SK-N-MC (cell line): ENCODE measurements at regions not wholly inside any gene's neighbourhood (a gene's known extent, or its start where the extent isn't known, plus 50 kb on each side); places are given as distances from the start of the nearest gene placed in this dataset.
"Not testable (repeated sequence)": the region's sequence is repeated elsewhere in the genome, so short reads cannot be mapped to it uniquely, and the experiment has no call there.

ENCODE experiments used
- DNase-seq: peaks from one replicate; pipeline ENCODE4 v3.0.0-alpha.2; 2011; ENCODE audit warnings: low read depth, low spot score
- H3K27ac ChIP-seq: fragments of 200-600 bp; sonication (generic); 2 replicates; pipeline ENCODE4 v1.5.1; 2016; ENCODE audit warnings: mixed run types
- H3K36me3 ChIP-seq: fragments of 200-600 bp; sonication (generic); 2 replicates; pipeline ENCODE4 v1.6.1; 2017; ENCODE audit warnings: antibody characterized with exemption, low read length, mixed read lengths; ENCODE audit not compliant: insufficient read depth
- H3K4me3 ChIP-seq: fragments of 200-600 bp; sonication (generic); 2 replicates; pipeline ENCODE4 v1.5.1; 2016
- H3K9ac ChIP-seq: fragments of 200-600 bp; sonication (generic); 2 replicates; pipeline ENCODE4 v1.8.0; 2017; ENCODE audit warnings: mixed run types, mixed read lengths; ENCODE audit not compliant: insufficient read length
- H3K9me3 ChIP-seq: fragments of 200-600 bp; sonication (generic); 2 replicates; pipeline ENCODE4 v1.6.1; 2017; ENCODE audit warnings: low read depth, mild to moderate bottlenecking, antibody characterized with exemption, low read length, moderate library complexity, mixed read lengths
- EZH2 ChIP-seq: fragments of 200-600 bp; sonication (generic); IDR thresholded peaks from one replicate; pipeline ENCODE4 v1.6.1; 2017; ENCODE audit warnings: antibody characterized with exemption
- FOXP2 ChIP-seq: optimal IDR thresholded peaks from 2 replicates; pipeline ENCODE3; 2011; ENCODE audit warnings: mild to moderate bottlenecking, moderate library complexity; ENCODE audit not compliant: insufficient read depth; ENCODE audit errors: extremely low read length, control extremely low read depth
- POLR2AphosphoS5 ChIP-seq: IDR thresholded peaks from 2 replicates; pipeline ENCODE4 v1.6.1; 2012; ENCODE audit warnings: mild to moderate bottlenecking, low read depth, low read length, borderline replicate concordance

DNA sequence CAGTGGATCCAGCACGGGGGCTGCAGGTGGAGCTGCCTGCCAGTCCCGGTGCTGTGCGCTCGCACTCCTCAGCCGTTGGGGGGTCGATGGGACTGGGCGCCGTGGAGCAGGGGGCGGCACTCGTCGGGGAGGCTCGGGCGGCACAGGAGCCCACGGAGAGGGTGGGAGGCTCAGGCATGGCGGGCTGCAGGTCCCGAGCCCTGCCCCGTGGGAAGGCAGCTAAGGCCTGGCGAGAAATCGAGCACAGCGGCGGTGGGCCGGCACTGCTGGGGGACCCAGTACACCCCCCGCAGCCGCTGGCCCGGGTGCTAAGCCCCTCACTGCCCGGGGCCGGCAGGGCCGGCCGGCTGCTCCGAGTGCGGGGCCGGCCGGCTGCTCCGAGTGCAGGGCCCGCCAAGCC, 52.3 kb upstream of the MARK1 start:
- DNase-seq, H3K4me3 ChIP-seq: not testable (repeated sequence)

DNA sequence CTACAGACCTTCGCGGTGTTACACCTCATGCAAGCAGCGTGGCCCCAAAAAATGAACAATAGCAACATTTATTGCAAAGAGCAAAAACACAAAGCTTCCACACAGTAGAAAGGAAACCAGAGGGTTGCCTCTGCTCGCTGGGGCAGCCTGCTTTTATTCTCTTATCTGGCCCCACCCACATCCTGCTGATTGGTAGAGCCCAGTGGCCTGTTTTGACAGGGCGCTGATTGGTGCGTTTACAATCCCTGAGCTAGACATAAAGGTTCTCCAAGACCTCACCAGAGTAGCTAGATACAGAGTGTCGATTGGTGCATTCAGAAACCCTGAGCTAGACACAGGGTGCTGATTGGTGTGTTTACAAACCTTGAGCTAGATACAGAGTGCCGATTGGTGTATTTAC, 52.8 kb upstream of the MARK1 start:
- not testable (repeated sequence) for H3K4me3 ChIP-seq, H3K9ac ChIP-seq, H3K27ac ChIP-seq, H3K36me3 ChIP-seq, DNase-seq, H3K9me3 ChIP-seq

More for the DNA sequence above, 52.3 kb upstream of the MARK1 start:
- not testable (repeated sequence) for H3K36me3 ChIP-seq, H3K27ac ChIP-seq, H3K9ac ChIP-seq, H3K9me3 ChIP-seq

DNA sequence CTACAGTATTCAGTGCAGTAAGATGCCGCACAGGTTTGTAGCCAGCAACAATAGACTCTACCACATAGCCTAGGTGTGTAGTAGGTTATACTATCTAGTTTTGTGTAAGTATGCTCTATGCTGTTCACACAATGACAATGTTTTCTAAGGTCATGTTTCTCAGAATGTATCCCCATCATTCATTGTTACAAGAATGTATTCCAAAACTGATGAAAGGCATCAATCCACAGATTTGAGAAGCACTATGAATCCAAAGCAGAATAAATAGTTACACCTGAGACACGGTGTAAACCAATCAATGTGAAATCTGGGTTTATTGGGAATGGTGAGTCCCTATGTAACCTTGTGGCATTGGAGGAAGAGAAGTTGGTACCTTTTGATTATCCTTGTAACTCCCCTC, 54.5 kb upstream of the MARK1 start:
- DNase-seq, result no peak
- H3K36me3 ChIP-seq, result no peaks in the 10 kb centered on the region
- no peak overlapping the region for H3K9ac ChIP-seq
- H3K4me3 ChIP-seq, result no peak overlapping the region
- TF ChIP-seq EZH2, result no peak
- no peak for TF ChIP-seq FOXP2
- TF ChIP-seq POLR2AphosphoS5, result no peak
- H3K9me3 ChIP-seq, result 0 out of 2 replicates have a peak, but pooled peaks cover 4% of the 10 kb centered on the region
- H3K27ac ChIP-seq, result no peak overlapping the region

DNA sequence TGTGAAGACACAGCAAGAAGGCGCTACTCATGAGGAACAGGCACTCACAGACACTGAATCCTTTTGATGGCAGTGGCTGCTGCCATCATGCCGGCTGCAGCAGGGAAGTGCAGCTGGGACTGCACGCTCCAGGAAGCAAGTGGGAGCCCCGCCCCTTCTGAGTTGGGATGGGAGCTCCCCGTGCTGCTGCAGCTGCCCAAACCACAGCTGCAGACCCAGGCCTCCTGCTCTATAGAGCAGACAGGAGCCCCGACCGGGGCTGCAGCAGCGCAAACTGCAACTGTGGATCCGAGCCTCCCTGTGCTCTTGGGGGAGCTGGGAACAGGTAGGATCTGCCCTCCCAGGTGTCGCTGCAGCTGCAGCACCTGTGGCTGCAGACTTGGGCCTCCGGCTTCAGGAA, 65.2 kb upstream of the MARK1 start:
- no peak for DNase-seq
- Histone ChIP-seq H3K4me3 (no peak overlapping the region), H3K27ac (no peak overlapping the region), H3K36me3 (no peaks in the 10 kb centered on the region), H3K9ac (no peak overlapping the region), H3K9me3 (no peaks in the 10 kb centered on the region)
- TF ChIP-seq FOXP2 (no peak), POLR2AphosphoS5 (no peak), EZH2 (no peak)

DNA sequence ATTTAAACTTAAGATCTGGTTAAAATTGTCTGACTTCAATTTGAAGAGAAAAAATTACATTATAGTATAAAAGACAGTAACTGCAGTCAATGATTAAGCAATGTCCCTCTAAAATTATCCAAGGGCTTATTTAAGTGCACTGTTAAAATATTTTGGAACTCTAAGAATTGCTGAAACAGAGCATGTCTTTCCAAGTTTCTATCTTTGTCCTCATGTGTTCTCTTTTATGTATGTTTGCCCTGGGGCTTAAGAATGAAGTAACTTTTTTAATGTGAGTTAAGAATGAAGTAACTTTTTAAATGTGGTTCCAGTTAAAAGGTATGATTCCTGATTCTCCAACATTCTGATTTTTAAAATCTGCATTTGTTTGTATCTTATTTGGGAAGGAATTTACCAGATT, 69.0 kb upstream of the MARK1 start:
- H3K9me3 ChIP-seq, result no peaks in the 10 kb centered on the region
- peak; percentile 50 for DNase-seq
- TF ChIP-seq EZH2, result no peak
- no peak for TF ChIP-seq POLR2AphosphoS5
- TF ChIP-seq FOXP2, result no peak
- no peaks in the 10 kb centered on the region for H3K36me3 ChIP-seq
- H3K27ac ChIP-seq, result no peak overlapping the region
- no peak overlapping the region for H3K9ac ChIP-seq
- no peak overlapping the region for H3K4me3 ChIP-seq

DNA sequence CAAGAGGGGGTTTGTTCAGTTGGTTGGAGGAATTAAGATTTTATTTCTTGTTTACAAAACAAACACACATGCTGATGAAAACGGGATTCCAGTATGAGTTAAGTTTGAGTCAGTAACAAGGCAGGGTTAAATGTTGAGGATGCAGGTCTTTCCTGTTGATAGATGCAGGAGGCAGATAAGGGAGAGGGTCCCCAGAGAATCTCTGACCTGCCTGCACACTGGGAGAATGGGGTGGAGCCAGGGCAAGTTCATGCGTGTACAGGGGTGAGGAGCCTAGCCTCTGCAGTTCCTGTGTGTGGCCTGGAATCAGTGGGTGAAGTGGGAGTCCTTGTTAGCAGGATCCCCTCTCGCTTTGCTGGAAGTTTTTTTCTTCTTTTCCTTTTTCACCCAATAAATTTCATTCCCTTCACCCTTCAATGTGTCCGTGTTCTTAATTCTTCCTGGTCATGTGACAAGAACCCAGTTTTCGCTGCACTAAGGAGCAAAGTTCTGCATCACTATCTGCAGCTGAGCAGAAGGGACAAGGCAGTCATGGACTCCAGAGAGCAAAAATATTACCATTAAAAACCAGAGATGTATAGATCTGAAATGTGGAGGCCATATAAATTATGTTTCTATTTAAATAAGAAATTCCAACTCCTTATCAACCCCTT, 69.9 kb upstream of the MARK1 start:
- DNase-seq, result no peak
- no peak overlapping the region for H3K27ac ChIP-seq
- H3K36me3 ChIP-seq, result no peaks in the 10 kb centered on the region
- H3K9me3 ChIP-seq, result no peaks in the 10 kb centered on the region
- no peak overlapping the region for H3K4me3 ChIP-seq
- TF ChIP-seq POLR2AphosphoS5 (no peak), EZH2 (no peak), FOXP2 (no peak)
- no peak overlapping the region for H3K9ac ChIP-seq

DNA sequence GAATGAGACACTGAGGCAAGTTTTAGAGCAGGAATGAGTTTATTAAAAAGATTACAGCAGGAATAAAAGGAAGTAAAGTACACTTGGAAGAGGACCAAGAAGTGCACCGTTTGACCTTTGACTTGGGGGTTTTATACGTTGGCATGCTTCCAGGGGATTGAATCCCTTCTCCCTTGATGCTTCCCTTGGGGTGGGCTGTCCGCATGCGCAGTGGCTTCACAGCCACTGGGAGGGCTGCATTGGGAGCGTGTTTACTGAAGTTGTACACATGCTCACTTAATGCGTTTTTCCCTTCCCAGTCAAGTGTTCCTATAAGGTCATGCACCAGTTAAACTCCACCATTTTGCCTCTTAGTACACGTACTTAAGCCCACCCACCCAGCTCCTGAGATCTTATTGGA, 72.4 kb upstream of the MARK1 start:
- Histone ChIP-seq H3K4me3 (no peak overlapping the region), H3K9ac (no peak overlapping the region), H3K9me3 (no peaks in the 10 kb centered on the region), H3K36me3 (no peaks in the 10 kb centered on the region), H3K27ac (no peak overlapping the region)
- DNase-seq, result no peak
- no peak for TF ChIP-seq FOXP2
- no peak for TF ChIP-seq POLR2AphosphoS5
- TF ChIP-seq EZH2, result no peak

DNA sequence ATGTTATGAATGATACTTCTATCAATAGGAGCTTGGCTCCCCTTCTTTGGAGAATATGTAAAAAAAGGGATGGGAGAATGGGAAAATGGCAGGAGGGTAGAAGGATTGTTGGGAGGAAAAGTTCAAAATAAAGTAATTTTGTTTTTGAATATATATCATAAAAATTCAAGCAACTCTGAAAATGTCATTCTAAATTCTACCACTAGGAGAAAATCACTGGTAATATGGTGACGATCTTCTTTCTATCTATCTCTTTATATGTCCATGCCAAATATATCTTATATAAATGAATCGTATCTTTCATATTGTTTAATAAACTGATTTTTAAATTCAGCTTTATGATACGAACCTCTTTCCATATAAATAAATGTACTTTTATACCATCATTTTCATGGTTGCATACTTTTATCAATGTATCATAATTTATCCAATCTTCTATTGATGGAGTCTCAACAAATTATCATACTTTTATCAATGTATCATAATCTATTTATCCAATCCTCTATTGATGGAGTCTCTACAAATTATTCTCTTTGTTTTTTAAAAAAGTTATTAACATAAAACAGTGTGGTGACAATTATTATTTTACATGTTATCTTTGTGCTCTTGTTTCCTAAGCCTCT, 73.7 kb upstream of the MARK1 start:
- Histone ChIP-seq H3K4me3 (no peak overlapping the region), H3K9me3 (no peaks in the 10 kb centered on the region), H3K36me3 (no peaks in the 10 kb centered on the region), H3K9ac (no peak overlapping the region), H3K27ac (no peak overlapping the region)
- TF ChIP-seq FOXP2, result no peak
- no peak for TF ChIP-seq POLR2AphosphoS5
- TF ChIP-seq EZH2, result no peak
- DNase-seq, result no peak

DNA sequence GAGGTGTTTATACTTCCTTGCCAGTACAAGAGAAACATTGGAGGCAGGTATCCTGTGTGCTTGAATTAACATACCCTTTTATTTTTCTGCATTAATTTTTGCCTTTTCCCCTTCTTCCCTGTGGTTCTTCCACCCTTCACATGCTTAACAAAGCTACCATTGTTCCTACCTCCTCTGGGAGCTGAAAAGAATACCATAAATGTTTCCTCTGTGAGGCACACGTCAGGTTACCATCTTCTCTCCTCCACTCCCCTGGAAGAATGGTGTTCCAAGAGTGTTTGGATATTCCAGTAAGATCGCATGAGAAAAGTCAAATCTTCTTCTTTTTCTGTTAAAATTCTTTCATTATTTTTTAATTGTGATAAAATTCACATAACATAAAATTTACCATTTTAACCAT, 74.6 kb upstream of the MARK1 start:
- Histone ChIP-seq H3K4me3 (no peak overlapping the region), H3K9ac (no peak overlapping the region), H3K36me3 (no peaks in the 10 kb centered on the region), H3K9me3 (no peaks in the 10 kb centered on the region), H3K27ac (no peak overlapping the region)
- no peak for TF ChIP-seq FOXP2
- TF ChIP-seq POLR2AphosphoS5, result no peak
- no peak for TF ChIP-seq EZH2
- DNase-seq, result no peak
